Stomach (tissue), 4 donors: ENCODE measurements at regions not wholly inside any gene's neighbourhood (a gene's known extent, or its start where the extent isn't known, plus 50 kb on each side); places are given as distances from the start of the nearest gene placed in this dataset.

ENCODE experiments used
- EP300 ChIP-seq: sonication (generic); formaldehyde crosslinking; IDR thresholded peaks from one replicate; pipeline ENCODE4 v1.6.1; 2017; ENCODE audit warnings: antibody characterized with exemption
- POLR2A ChIP-seq, 4 donors: fragments of 450-650 bp; IDR thresholded peaks; one replicate each; pipeline ENCODE4 v1.6.1; 2016; ENCODE audit warnings: antibody characterized with exemption in 4 of 4, control low read depth in 2 of 4, mild to moderate bottlenecking in 1 of 4, moderate library complexity in 1 of 4
- POLR2AphosphoS5 ChIP-seq, 3 donors: sonication (generic); formaldehyde crosslinking; IDR thresholded peaks; one replicate each; pipeline ENCODE4 v1.6.1; 2016; ENCODE audit warnings: antibody characterized with exemption in 3 of 3
- TF ChIP-seq, protein P1 (sequence below), 7 experiments: fragments of 450-650 bp in 4 of 7; fragments of 200-600 bp in 3 of 7; sonication (generic) in 3 of 7; IDR thresholded peaks; one replicate each; pipeline ENCODE4 v1.5.1; 2016 to 2019; ENCODE audit warnings: antibody characterized with exemption in 7 of 7, control low read depth in 2 of 7, mild to moderate bottlenecking in 1 of 7

DNA sequence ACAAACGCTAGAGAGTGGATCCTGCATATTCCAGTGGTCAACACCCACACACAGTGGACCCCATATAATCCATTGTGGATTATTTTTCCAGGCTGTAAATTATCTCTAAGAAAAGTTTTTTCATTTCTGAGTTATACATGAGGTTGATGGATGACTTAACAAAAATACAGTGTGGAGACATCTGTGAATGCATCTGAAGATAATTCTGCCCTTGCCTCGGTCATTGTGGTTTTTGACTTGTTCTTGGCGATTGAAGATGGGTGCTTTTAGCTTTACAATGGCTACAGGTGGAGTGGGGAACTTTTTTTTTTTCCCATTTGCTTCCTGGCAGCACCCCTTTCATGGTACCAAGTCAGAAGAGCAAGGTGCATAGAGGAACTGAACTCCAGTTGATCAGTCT lies 242.7 kb downstream of the MYLK4 start:
- TF ChIP-seq, protein P1, sequence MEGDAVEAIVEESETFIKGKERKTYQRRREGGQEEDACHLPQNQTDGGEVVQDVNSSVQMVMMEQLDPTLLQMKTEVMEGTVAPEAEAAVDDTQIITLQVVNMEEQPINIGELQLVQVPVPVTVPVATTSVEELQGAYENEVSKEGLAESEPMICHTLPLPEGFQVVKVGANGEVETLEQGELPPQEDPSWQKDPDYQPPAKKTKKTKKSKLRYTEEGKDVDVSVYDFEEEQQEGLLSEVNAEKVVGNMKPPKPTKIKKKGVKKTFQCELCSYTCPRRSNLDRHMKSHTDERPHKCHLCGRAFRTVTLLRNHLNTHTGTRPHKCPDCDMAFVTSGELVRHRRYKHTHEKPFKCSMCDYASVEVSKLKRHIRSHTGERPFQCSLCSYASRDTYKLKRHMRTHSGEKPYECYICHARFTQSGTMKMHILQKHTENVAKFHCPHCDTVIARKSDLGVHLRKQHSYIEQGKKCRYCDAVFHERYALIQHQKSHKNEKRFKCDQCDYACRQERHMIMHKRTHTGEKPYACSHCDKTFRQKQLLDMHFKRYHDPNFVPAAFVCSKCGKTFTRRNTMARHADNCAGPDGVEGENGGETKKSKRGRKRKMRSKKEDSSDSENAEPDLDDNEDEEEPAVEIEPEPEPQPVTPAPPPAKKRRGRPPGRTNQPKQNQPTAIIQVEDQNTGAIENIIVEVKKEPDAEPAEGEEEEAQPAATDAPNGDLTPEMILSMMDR (IDR thresholded peaks at IDR 0.05): no peak
- TF ChIP-seq POLR2AphosphoS5 (IDR thresholded peaks at IDR 0.05) (no peak), POLR2A (IDR thresholded peaks at IDR 0.05) (no peak), EP300 (no peak)
